H1 (cell line): ENCODE measurements at regions not wholly inside any gene's neighbourhood (a gene's known extent, or its start where the extent isn't known, plus 50 kb on each side); places are given as distances from the start of the nearest gene placed in this dataset.

Experiments
- CTCF ChIA-PET: fragments of 300-600 bp; sonication (Branson Sonifier 250); formaldehyde crosslinking; loops from one replicate; lab custom pipeline; 2021; ENCODE audit not compliant: partially characterized antibody; lab: Charles Lee
- POLR2A ChIA-PET: fragments of 300-600 bp; sonication (Branson Sonifier 250); formaldehyde crosslinking; loops from one replicate; lab custom pipeline; 2021; ENCODE audit warnings: inconsistent platforms; ENCODE audit not compliant: partially characterized antibody; lab: Charles Lee
- DNase-seq, 2 experiments: peaks; one replicate each; pipeline versions ENCODE4 v3.0.0 to v3.0.0-alpha.2; 2010 to 2022; ENCODE audit warnings: low spot score in 2 of 2, low read depth in 1 of 2, mixed read lengths in 1 of 2
- FAIRE-seq: peaks from 2 replicates; lab custom pipeline; 2011; peaks lifted over from hg19 to GRCh38; lab: Jason Lieb, UNC
- H2AFZ ChIP-seq: 2 replicates; pipeline ENCODE4 v1.8.1; 2012; ENCODE audit warnings: low read length, inconsistent platforms
- H2AK5ac ChIP-seq: 2 replicates; pipeline ENCODE4 v1.6.1; 2013; ENCODE audit warnings: low read depth, low read length
- H2BK120ac ChIP-seq: replicated peaks from 2 replicates; pipeline ENCODE3; 2013; ENCODE audit warnings: low read depth, low read length, inconsistent platforms
- H2BK12ac ChIP-seq: 2 replicates; pipeline ENCODE4 v1.6.1; 2013; ENCODE audit warnings: low read depth, low read length
- H2BK15ac ChIP-seq: 2 replicates; pipeline ENCODE4 v1.6.1; 2013; ENCODE audit warnings: low read length
- H2BK20ac ChIP-seq: 2 replicates; pipeline ENCODE4 v1.6.1; 2013; ENCODE audit warnings: low read length
- H2BK5ac ChIP-seq: 2 replicates; pipeline ENCODE4 v1.6.1; 2013; ENCODE audit warnings: low read depth, low read length
- H3K14ac ChIP-seq: 2 replicates; pipeline ENCODE4 v1.6.1; 2013; ENCODE audit warnings: inconsistent platforms; ENCODE audit not compliant: insufficient read length
- H3K18ac ChIP-seq: 2 replicates; pipeline ENCODE4 v1.6.1; 2013; ENCODE audit warnings: low read length; ENCODE audit errors: extremely low read depth
- H3K23ac ChIP-seq: 2 replicates; pipeline ENCODE4 v1.6.1; 2013; ENCODE audit warnings: inconsistent platforms; ENCODE audit not compliant: insufficient read length
- H3K23me2 ChIP-seq: 2 replicates; pipeline ENCODE4 v1.6.1; 2013; ENCODE audit warnings: low read depth, low read length
- H3K27ac ChIP-seq: 2 replicates; pipeline ENCODE4 v1.6.1; 2011; ENCODE audit warnings: low read depth, low read length, inconsistent platforms
- H3K27me3 ChIP-seq, 4 experiments: replicated peaks in 1 of 4; 1 replicate in 1 of 4; 2 replicates in 3 of 4; pipeline versions ENCODE4 v1.6.1 to v1.8.1; 2011 to 2013; ENCODE audit warnings: low read length in 3 of 4, mild to moderate bottlenecking in 3 of 4, inconsistent platforms in 2 of 4, mixed read lengths in 2 of 4, moderate library complexity in 1 of 4; ENCODE audit not compliant: control insufficient read depth in 3 of 4, insufficient read depth in 3 of 4; ENCODE audit errors: extremely low read depth in 1 of 4
- H3K36me3 ChIP-seq, 4 experiments: 2 replicates each; pipeline versions ENCODE4 v1.6.1 to v1.8.1; 2011 to 2013; ENCODE audit warnings: mild to moderate bottlenecking in 4 of 4, low read length in 3 of 4, moderate library complexity in 2 of 4, control low read depth in 1 of 4, inconsistent platforms in 1 of 4; ENCODE audit not compliant: insufficient read depth in 4 of 4, control insufficient read depth in 2 of 4
- H3K4ac ChIP-seq: replicated peaks from 2 replicates; pipeline ENCODE3; 2013; ENCODE audit warnings: low read length, low read depth, mixed read lengths, inconsistent platforms; ENCODE audit not compliant: insufficient read length
- H3K4me1 ChIP-seq, 4 experiments: replicated peaks in 1 of 4; 1 replicate in 1 of 4; 2 replicates in 3 of 4; pipeline versions ENCODE4 v1.6.1 to v1.8.1; 2011 to 2013; ENCODE audit warnings: low read length in 3 of 4, inconsistent platforms in 2 of 4, mixed read lengths in 1 of 4; ENCODE audit not compliant: insufficient read depth in 4 of 4, control insufficient read depth in 3 of 4
- H3K4me2 ChIP-seq, 2 experiments: 2 replicates each; pipeline versions ENCODE4 v1.6.1 to v1.8.1; 2011 to 2013; ENCODE audit warnings: low read depth in 2 of 2, low read length in 2 of 2, control low read depth in 1 of 2, inconsistent platforms in 1 of 2, mild to moderate bottlenecking in 1 of 2; ENCODE audit not compliant: insufficient read depth in 1 of 2
- H3K4me3 ChIP-seq, 4 experiments: fragments of 200-600, 300-600 bp in 1 of 4; sonication (generic), shearing (Covaris generic), sonication (Bioruptor Twin) in 1 of 4; 2 replicates each; pipeline versions ENCODE4 v1.5.1 to v1.8.1; 2011 to 2016; ENCODE audit warnings: low read length in 4 of 4, low read depth in 3 of 4, control low read depth in 2 of 4, inconsistent platforms in 2 of 4, mild to moderate bottlenecking in 2 of 4, mixed read lengths in 1 of 4, moderate library complexity in 1 of 4; ENCODE audit not compliant: insufficient read depth in 2 of 4; ENCODE audit errors: extremely low read depth in 1 of 4
- H3K56ac ChIP-seq: replicated peaks from 2 replicates; pipeline ENCODE3; 2013; ENCODE audit warnings: low read depth, mild to moderate bottlenecking, mixed read lengths, low read length, inconsistent platforms; ENCODE audit not compliant: insufficient read length
- H3K79me1 ChIP-seq: 2 replicates; pipeline ENCODE4 v1.6.1; 2013; ENCODE audit warnings: low read depth, low read length, control low read depth
- H3K79me2 ChIP-seq, 2 experiments: 2 replicates each; pipeline versions ENCODE4 v1.6.1 to v1.8.1; 2012 to 2013; ENCODE audit warnings: low read length in 2 of 2, mild to moderate bottlenecking in 2 of 2, inconsistent platforms in 1 of 2; ENCODE audit not compliant: insufficient read depth in 2 of 2, control insufficient read depth in 1 of 2
- H3K9ac ChIP-seq, 4 experiments: replicated peaks in 1 of 4; 1 replicate in 1 of 4; 2 replicates in 3 of 4; pipeline versions ENCODE4 v1.6.1 to v1.8.1; 2011 to 2013; ENCODE audit warnings: low read depth in 3 of 4, low read length in 3 of 4, control low read depth in 2 of 4, mild to moderate bottlenecking in 2 of 4, moderate library complexity in 2 of 4, inconsistent platforms in 1 of 4; ENCODE audit errors: extremely low read depth in 1 of 4
- H3K9me3 ChIP-seq, 2 experiments: 2 replicates each; pipeline versions ENCODE4 v1.6.1 to v1.8.1; 2012 to 2013; ENCODE audit warnings: mild to moderate bottlenecking in 2 of 2, moderate library complexity in 2 of 2, control low read depth in 1 of 2, inconsistent platforms in 1 of 2, low read depth in 1 of 2, low read length in 1 of 2, mixed read lengths in 1 of 2; ENCODE audit not compliant: insufficient read depth in 2 of 2
- H4K20me1 ChIP-seq, 2 experiments: replicated peaks in 1 of 2; 2 replicates each; pipeline versions ENCODE3 to v1.8.1; 2011 to 2013; ENCODE audit warnings: inconsistent platforms in 2 of 2, low read length in 2 of 2, mild to moderate bottlenecking in 1 of 2; ENCODE audit not compliant: insufficient read depth in 2 of 2, control insufficient read depth in 1 of 2
- H4K5ac ChIP-seq: 2 replicates; pipeline ENCODE4 v1.6.1; 2013; ENCODE audit warnings: low read length, low read depth, mixed read lengths, inconsistent platforms; ENCODE audit not compliant: insufficient read length
- H4K8ac ChIP-seq: 2 replicates; pipeline ENCODE4 v1.8.0; 2013; ENCODE audit warnings: mild to moderate bottlenecking, moderate library complexity, low read length, inconsistent platforms; ENCODE audit not compliant: insufficient read depth; ENCODE audit errors: extremely low read depth
- H4K91ac ChIP-seq: replicated peaks from 2 replicates; pipeline ENCODE3; 2013; ENCODE audit warnings: low read length, mixed read lengths, inconsistent platforms; ENCODE audit not compliant: insufficient read length
- ATF3 ChIP-seq: IDR thresholded peaks from 2 replicates; pipeline ENCODE4 v1.6.1; 2011; ENCODE audit warnings: low read depth, mild to moderate bottlenecking, low read length; ENCODE audit not compliant: insufficient read depth
- BACH1 ChIP-seq: IDR thresholded peaks from 2 replicates; pipeline ENCODE4 v1.6.1; 2012; ENCODE audit warnings: low read length, improper control_type of control experiment
- BCL11A ChIP-seq, 2 experiments: IDR thresholded peaks; one replicate each; pipeline ENCODE4 v1.6.1; 2011; ENCODE audit warnings: low read depth in 2 of 2, low read length in 2 of 2, mild to moderate bottlenecking in 2 of 2
- CTCF ChIP-seq, 3 experiments: IDR thresholded peaks; 1 replicate in 2 of 3; 2 replicates in 1 of 3; pipeline versions ENCODE4 v1.5.1 to v1.6.1; 2011; ENCODE audit warnings: low read length in 3 of 3, mild to moderate bottlenecking in 3 of 3, inconsistent platforms in 2 of 3, low read depth in 1 of 3, moderate library complexity in 1 of 3; ENCODE audit not compliant: insufficient read depth in 1 of 3; ENCODE audit errors: control extremely low read depth in 1 of 3
- JUN ChIP-seq: IDR thresholded peaks from 2 replicates; pipeline ENCODE4 v1.6.1; 2011; ENCODE audit warnings: low read depth, mild to moderate bottlenecking, improper control_type of control experiment, low read length
- JUND ChIP-seq: IDR thresholded peaks from 2 replicates; pipeline ENCODE4 v1.6.1; 2011; ENCODE audit warnings: mild to moderate bottlenecking, improper control_type of control experiment, low read length
- KDM5A ChIP-seq: fragments of 200-600 bp; IDR thresholded peaks from 2 replicates; pipeline ENCODE4 v1.7.1; 2012; ENCODE audit warnings: mild to moderate bottlenecking, low read length, inconsistent platforms, mixed read lengths
- MAX ChIP-seq: IDR thresholded peaks from 2 replicates; pipeline ENCODE4 v1.6.1; 2012; ENCODE audit warnings: inconsistent platforms
- POLR2A ChIP-seq, 2 experiments: IDR thresholded peaks; 1 replicate in 1 of 2; 2 replicates in 1 of 2; pipeline ENCODE4 v1.6.1; 2011; ENCODE audit warnings: low read depth in 2 of 2, low read length in 2 of 2, mild to moderate bottlenecking in 2 of 2; ENCODE audit errors: control extremely low read depth in 1 of 2
- ZNF274 ChIP-seq: IDR thresholded peaks from 2 replicates; pipeline ENCODE4 v1.7.0; 2012; ENCODE audit warnings: low read length, borderline replicate concordance; ENCODE audit errors: extremely low read depth
- WGBS, 2 experiments: shearing (Covaris generic) in 1 of 2; methylation state at CpG; one replicate each; pipeline versions ENCODE4 v1.1.6 to v1.1.7; 2013 to 2015; ENCODE audit warnings: low lambda C conversion rate in 2 of 2, mixed read lengths in 2 of 2, inconsistent platforms in 1 of 2, low coverage in 1 of 2, missing lambda C conversion rate in 1 of 2; ENCODE audit not compliant: insufficient replicate concordance in 2 of 2, insufficient coverage in 1 of 2, insufficient read length in 1 of 2; ENCODE audit errors: extremely low coverage in 1 of 2, missing lambda C conversion rate in 1 of 2; 5-methylcytosine and 5-hydroxymethylcytosine counted together

GRCh38 chr13:40119852-40120251, 464.4 kb downstream of the COG6 start:
- H2BK120ac ChIP-seq, result no peak overlapping the region
- H3K4me2 ChIP-seq, result no peak overlapping the region
- H3K27ac ChIP-seq, result no peak overlapping the region
- H2BK15ac ChIP-seq, result no peak overlapping the region
- H4K91ac ChIP-seq, result no peak overlapping the region
- FAIRE-seq (no peak), DNase-seq (no peak)
- H3K79me2 ChIP-seq, result no peaks in the 10 kb centered on the region
- H2BK5ac ChIP-seq, result no peak overlapping the region
- H3K23ac ChIP-seq, result no peak overlapping the region
- POLR2A ChIA-PET, result no interaction called here
- 93% methylated on average over 1 of the region's 1 CpG; no CpG with 5 or more reads in 1 of the 2 experiments for WGBS, 2 experiments
- H3K4me1 ChIP-seq, result peaks cover 0 to 3% (median 1%) of the 10 kb centered on the region in 4 experiments; a peak in 2 of 7 replicates
- H3K79me1 ChIP-seq, result no peaks in the 10 kb centered on the region
- H2AK5ac ChIP-seq, result no peak overlapping the region
- H3K18ac ChIP-seq, result no peak overlapping the region
- no peak overlapping the region for H3K14ac ChIP-seq
- H2AFZ ChIP-seq, result no peak overlapping the region
- no peak overlapping the region for H3K9ac ChIP-seq
- no peaks in the 10 kb centered on the region for H4K20me1 ChIP-seq
- H3K36me3 ChIP-seq, result no peaks in the 10 kb centered on the region
- no peak overlapping the region for H3K4ac ChIP-seq
- H2BK12ac ChIP-seq, result no peak overlapping the region
- H3K23me2 ChIP-seq, result no peaks in the 10 kb centered on the region
- H3K27me3 ChIP-seq, result no peaks in the 10 kb centered on the region; a peak in 1 of 7 replicates
- CTCF ChIA-PET, result no interaction called here
- H3K56ac ChIP-seq, result no peak overlapping the region
- no peak overlapping the region for H3K4me3 ChIP-seq
- no peak overlapping the region for H4K8ac ChIP-seq
- H3K9me3 ChIP-seq, result peaks cover 0 to 5% of the 10 kb centered on the region in 2 experiments; a peak in 1 of 4 replicates
- H2BK20ac ChIP-seq, result no peak overlapping the region
- no peak overlapping the region for H4K5ac ChIP-seq
- TF ChIP-seq CTCF (IDR thresholded peaks at IDR 0.05; ENCODE audit: control extremely low read depth in 1 of 3, insufficient read depth in 1 of 3, low read depth in 1 of 3, low read length in 3 of 3) (no peak), JUND (no peak), MAX (no peak), BACH1 (no peak), JUN (no peak), ZNF274 (no peak), ATF3 (no peak), POLR2A (IDR thresholded peaks at IDR 0.05; ENCODE audit: control extremely low read depth in 1 of 2, low read depth in 2 of 2, low read length in 2 of 2) (no peak), BCL11A (IDR thresholded peaks at IDR 0.05; ENCODE audit: low read depth in 2 of 2, low read length in 2 of 2) (no peak), KDM5A (no peak)
